HG02938 (cell line): ENCODE measurements at regions not wholly inside any gene's neighbourhood (a gene's known extent, or its start where the extent isn't known, plus 50 kb on each side); places are given as distances from the start of the nearest gene placed in this dataset.
"Not testable (repeated sequence)": the region's sequence is repeated elsewhere in the genome, so short reads cannot be mapped to it uniquely, and the experiment has no call there.

ENCODE experiments used
- ATAC-seq: cut with Tn5 transposase; IDR thresholded peaks from one replicate; pipeline ENCODE4 v1.9.1; 2021; ENCODE audit warnings: mild to moderate bottlenecking, moderate library complexity; ENCODE audit not compliant: unreplicated experiment

- not testable (repeated sequence) for ATAC-seq
Measured at GRCh38 chr4:13761581-13761980, 134.1 kb upstream of the BOD1L1 start.

- no peak for ATAC-seq
Measured at GRCh38 chr4:13762130-13762529, 134.6 kb upstream of the BOD1L1 start.

- ATAC-seq = no peak
Measured at GRCh38 chr4:13763707-13764106, 136.2 kb upstream of the BOD1L1 start.

GRCh38 chr4:13765539-13765938, 138.0 kb upstream of the BOD1L1 start:
- no peak for ATAC-seq

- no peak for ATAC-seq
Measured at GRCh38 chr4:13766761-13767540, 139.4 kb upstream of the BOD1L1 start.

- no peak for ATAC-seq
Measured at GRCh38 chr4:13777341-13777740, 149.8 kb upstream of the BOD1L1 start.

GRCh38 chr4:13778367-13778766, 150.8 kb upstream of the BOD1L1 start:
- ATAC-seq = no peak

- no peak for ATAC-seq
Measured at GRCh38 chr4:13782231-13782630, 154.7 kb upstream of the BOD1L1 start.

GRCh38 chr4:13783800-13784411, 156.4 kb upstream of the BOD1L1 start:
- ATAC-seq = no peak

- ATAC-seq = no peak
Measured at GRCh38 chr4:13793020-13793710, 165.6 kb upstream of the BOD1L1 start.

- no peak for ATAC-seq
Measured at GRCh38 chr4:13794819-13795565, 167.5 kb upstream of the BOD1L1 start.

GRCh38 chr4:13797061-13797460, 169.5 kb upstream of the BOD1L1 start:
- ATAC-seq = no peak

GRCh38 chr4:13815231-13815630, 187.7 kb upstream of the BOD1L1 start:
- ATAC-seq = no peak

GRCh38 chr4:13816472-13816871, 188.9 kb upstream of the BOD1L1 start:
- no peak for ATAC-seq

GRCh38 chr4:13821522-13821921, 194.0 kb upstream of the BOD1L1 start:
- ATAC-seq = no peak

- not testable (repeated sequence) for ATAC-seq
Measured at GRCh38 chr4:13825822-13826221, 198.3 kb upstream of the BOD1L1 start.

GRCh38 chr4:13829457-13829856, 201.9 kb upstream of the BOD1L1 start:
- ATAC-seq = no peak

GRCh38 chr4:13830449-13830848, 202.9 kb upstream of the BOD1L1 start:
- ATAC-seq = no peak

- ATAC-seq = no peak
Measured at GRCh38 chr4:13833171-13833804, 205.8 kb upstream of the BOD1L1 start.

GRCh38 chr4:13836946-13837912, 209.7 kb upstream of the BOD1L1 start:
- no peak for ATAC-seq
